Nucleus accumbens (tissue), 56 donors: ENCODE measurements at regions not wholly inside any gene's neighbourhood (a gene's known extent, or its start where the extent isn't known, plus 50 kb on each side); places are given as distances from the start of the nearest gene placed in this dataset.
"Not testable (repeated sequence)": the region's sequence is repeated elsewhere in the genome, so short reads cannot be mapped to it uniquely, and the experiment has no call there.

Experiments used
- DNase-seq, 56 donors: peaks; one replicate each; lab custom pipeline; 2025; lab: John Stamatoyannopoulos, UW

GRCh38 chr21:21971384-21971783 is 973.2 kb downstream of the NCAM2 start:
- no peak for DNase-seq

- DNase-seq, result no peak
These were observed 975.6 kb downstream of the NCAM2 start for GRCh38 chr21:21973806-21974205.

- no peak for DNase-seq
These were observed 998.7 kb downstream of the NCAM2 start for GRCh38 chr21:21996891-21997290.

GRCh38 chr21:21997390-21998333 is 999.5 kb downstream of the NCAM2 start:
- no peak for DNase-seq

GRCh38 chr21:22019766-22020165 is 1021.6 kb downstream of the NCAM2 start:
- DNase-seq, result no peak

GRCh38 chr21:22020221-22020620 is 1022.0 kb downstream of the NCAM2 start:
- DNase-seq, result no peak

- DNase-seq, result not testable (repeated sequence)
These were observed 1025.7 kb downstream of the NCAM2 start for GRCh38 chr21:22023896-22024295.

- DNase-seq, result no peak
These were observed 1046.2 kb downstream of the NCAM2 start for GRCh38 chr21:22044431-22044830.

GRCh38 chr21:22046576-22046975 is 1048.4 kb downstream of the NCAM2 start:
- no peak for DNase-seq

GRCh38 chr21:22056904-22057303 is 1058.7 kb downstream of the NCAM2 start:
- DNase-seq, result no peak

GRCh38 chr21:22062472-22063139 is 1064.4 kb downstream of the NCAM2 start:
- DNase-seq, result no peak

- DNase-seq, result no peak
These were observed 1064.9 kb downstream of the NCAM2 start for GRCh38 chr21:22063140-22063539.

- DNase-seq, result no peak
These were observed 1078.3 kb downstream of the NCAM2 start for GRCh38 chr21:22076471-22076870.

- no peak for DNase-seq
These were observed 1085.7 kb downstream of the NCAM2 start for GRCh38 chr21:22083899-22084298.

- no peak for DNase-seq
These were observed 1098.1 kb downstream of the NCAM2 start for GRCh38 chr21:22096314-22096713.

GRCh38 chr21:22106720-22107410 is 1108.7 kb downstream of the NCAM2 start:
- DNase-seq, result no peak

- DNase-seq, result no peak
These were observed 1117.5 kb downstream of the NCAM2 start for GRCh38 chr21:22115746-22116145.

GRCh38 chr21:22120616-22121266 is 1122.5 kb downstream of the NCAM2 start:
- no peak for DNase-seq

GRCh38 chr21:22125581-22125980 is 1127.4 kb downstream of the NCAM2 start:
- no peak for DNase-seq

GRCh38 chr21:22128671-22129070 is 1130.5 kb downstream of the NCAM2 start:
- no peak for DNase-seq
